C1 segment of cervical spinal cord (tissue), 14 donors: ENCODE measurements at regions not wholly inside any gene's neighbourhood (a gene's known extent, or its start where the extent isn't known, plus 50 kb on each side); places are given as distances from the start of the nearest gene placed in this dataset.
"Not testable (repeated sequence)": the region's sequence is repeated elsewhere in the genome, so short reads cannot be mapped to it uniquely, and the experiment has no call there.

Experiments
- DNase-seq, 14 donors: peaks; one replicate each; lab custom pipeline; 2025; lab: John Stamatoyannopoulos, UW

GRCh38 chr1:96178053-96178452, 543.5 kb upstream of the PTBP2 start:
- no peak for DNase-seq

- no peak for DNase-seq
These were observed 538.1 kb upstream of the PTBP2 start for GRCh38 chr1:96183485-96183884.

GRCh38 chr1:96183928-96184327, 537.7 kb upstream of the PTBP2 start:
- no peak for DNase-seq

- no peak for DNase-seq
These were observed 536.4 kb upstream of the PTBP2 start for GRCh38 chr1:96185181-96185580.

- no peak for DNase-seq
These were observed 534.6 kb upstream of the PTBP2 start for GRCh38 chr1:96187020-96187419.

GRCh38 chr1:96191165-96191564, 530.4 kb upstream of the PTBP2 start:
- DNase-seq, result no peak

GRCh38 chr1:96206451-96206850, 515.1 kb upstream of the PTBP2 start:
- DNase-seq, result no peak

- DNase-seq, result no peak
These were observed 513.6 kb upstream of the PTBP2 start for GRCh38 chr1:96207936-96208335.

- DNase-seq, result no peak
These were observed 513.2 kb upstream of the PTBP2 start for GRCh38 chr1:96208428-96208827.

GRCh38 chr1:96210054-96210453, 511.5 kb upstream of the PTBP2 start:
- DNase-seq, result no peak

- no peak for DNase-seq
These were observed 510.4 kb upstream of the PTBP2 start for GRCh38 chr1:96211202-96211601.

GRCh38 chr1:96214982-96215381, 506.6 kb upstream of the PTBP2 start:
- no peak for DNase-seq

- DNase-seq, result no peak
These were observed 500.9 kb upstream of the PTBP2 start for GRCh38 chr1:96220651-96221050.

GRCh38 chr1:96222701-96223100, 498.9 kb upstream of the PTBP2 start:
- DNase-seq, result no peak

- not testable (repeated sequence) for DNase-seq
These were observed 497.4 kb upstream of the PTBP2 start for GRCh38 chr1:96224229-96224628.

GRCh38 chr1:96233422-96233821, 488.2 kb upstream of the PTBP2 start:
- no peak for DNase-seq

- no peak for DNase-seq
These were observed 487.3 kb upstream of the PTBP2 start for GRCh38 chr1:96234299-96234698.

GRCh38 chr1:96236156-96236739, 485.3 kb upstream of the PTBP2 start:
- DNase-seq, result peak in 1 of 14 donors; percentile 0

- no peak for DNase-seq
These were observed 483.2 kb upstream of the PTBP2 start for GRCh38 chr1:96238426-96238825.

GRCh38 chr1:96240438-96240837, 481.1 kb upstream of the PTBP2 start:
- DNase-seq, result no peak

GRCh38 chr1:96253246-96254035, 468.1 kb upstream of the PTBP2 start:
- no peak for DNase-seq

- DNase-seq, result no peak
These were observed 465.3 kb upstream of the PTBP2 start for GRCh38 chr1:96256130-96256790.

GRCh38 chr1:96259399-96259798, 462.2 kb upstream of the PTBP2 start:
- DNase-seq, result no peak
